ENCODE measurements at regions not wholly inside any gene's neighbourhood (a gene's known extent, or its start where the extent isn't known, plus 50 kb on each side); places are given as distances from the start of the nearest gene placed in this dataset.

- TF ChIP-seq CTCF (IDR thresholded peaks at IDR 0.05) = no peak
- TF ChIP-seq CEBPB (IDR thresholded peaks at IDR 0.05) = no peak
- no peak for TF ChIP-seq POLR2A (IDR thresholded peaks at IDR 0.05; ENCODE audit: low read length)
- TF ChIP-seq SREBF2 (IDR thresholded peaks at IDR 0.05) = no peak
- no peak for TF ChIP-seq EP300 (IDR thresholded peaks at IDR 0.05)
- no peak for TF ChIP-seq MYC (IDR thresholded peaks at IDR 0.05; ENCODE audit: borderline replicate concordance, low read length)
- TF ChIP-seq RCOR1 (IDR thresholded peaks at IDR 0.05; ENCODE audit: low read depth, low read length) = no peak
- no peak for TF ChIP-seq CHD2 (IDR thresholded peaks at IDR 0.05; ENCODE audit: low read length, partially characterized antibody)
- TF ChIP-seq RNF2 (IDR thresholded peaks at IDR 0.05; ENCODE audit: borderline replicate concordance, low read depth) = no peak
- no peak for TF ChIP-seq RFX5 (IDR thresholded peaks at IDR 0.05)
- no peak for TF ChIP-seq RAD21 (conservative IDR thresholded peaks at IDR 0.05 in 1 of 2, IDR thresholded peaks at IDR 0.05 in 1 of 2)
Observed at GRCh38 chr10:111996103-111996502, 187.5 kb downstream of the GPAM start.
